ENCODE measurements at regions not wholly inside any gene's neighbourhood (a gene's known extent, or its start where the extent isn't known, plus 50 kb on each side); places are given as distances from the start of the nearest gene placed in this dataset.

- no peak overlapping the region for H3K27ac Mint-ChIP-seq
- Histone ChIP-seq H3K4me1 (ENCODE audit: control insufficient read depth, insufficient read depth, low read length, poor library complexity, severe bottlenecking) (no peaks in the 10 kb centered on the region), H3K27ac (ENCODE audit: insufficient read depth, low read length, poor library complexity, severe bottlenecking) (no peak overlapping the region), H3K4me3 (ENCODE audit: low read depth, low read length) (no peak overlapping the region), H3K36me3 (ENCODE audit: control insufficient read depth, insufficient read depth, low read length) (no peaks in the 10 kb centered on the region), H3K27me3 (ENCODE audit: control insufficient read depth, insufficient read depth, low read length) (no peaks in the 10 kb centered on the region), H3K9me3 (ENCODE audit: control insufficient read depth in 2 of 2, low read length in 2 of 2) (no peaks in the 10 kb centered on the region)
- no peaks in the 10 kb centered on the region for H3K4me1 Mint-ChIP-seq
- no peak overlapping the region for H3K4me3 Mint-ChIP-seq
- H3K9me3 Mint-ChIP-seq, result peaks cover 0 to 5% (median 0%) of the 10 kb centered on the region in 7 donors
- no peaks in the 10 kb centered on the region for H3K36me3 Mint-ChIP-seq
- no peak for DNase-seq
- ATAC-seq (ENCODE audit: low read depth in 2 of 2), result no peak
- H3K27me3 Mint-ChIP-seq, result no peaks in the 10 kb centered on the region
Observed at GRCh38 chr13:37369616-37370015, 229.0 kb downstream of the POSTN start.

- H3K4me1 Mint-ChIP-seq, result no peaks in the 10 kb centered on the region
- peaks cover 0 to 6% (median 0%) of the 10 kb centered on the region in 7 donors for H3K9me3 Mint-ChIP-seq
- no peaks in the 10 kb centered on the region for H3K36me3 Mint-ChIP-seq
- Histone ChIP-seq H3K27ac (ENCODE audit: insufficient read depth, low read length, poor library complexity, severe bottlenecking) (no peak overlapping the region), H3K9me3 (ENCODE audit: control insufficient read depth in 2 of 2, low read length in 2 of 2) (no peaks in the 10 kb centered on the region), H3K4me3 (ENCODE audit: low read depth, low read length) (no peak overlapping the region), H3K4me1 (ENCODE audit: control insufficient read depth, insufficient read depth, low read length, poor library complexity, severe bottlenecking) (no peaks in the 10 kb centered on the region), H3K27me3 (ENCODE audit: control insufficient read depth, insufficient read depth, low read length) (no peaks in the 10 kb centered on the region), H3K36me3 (ENCODE audit: control insufficient read depth, insufficient read depth, low read length) (no peaks in the 10 kb centered on the region)
- no peak overlapping the region for H3K4me3 Mint-ChIP-seq
- H3K27me3 Mint-ChIP-seq, result no peaks in the 10 kb centered on the region
- no peak for DNase-seq
- no peak overlapping the region for H3K27ac Mint-ChIP-seq
- no peak for ATAC-seq (ENCODE audit: low read depth in 2 of 2)
Observed at GRCh38 chr13:37368501-37368900, 230.1 kb downstream of the POSTN start.

- no peak overlapping the region for H3K4me3 Mint-ChIP-seq
- Histone ChIP-seq H3K9me3 (ENCODE audit: control insufficient read depth in 2 of 2, low read length in 2 of 2) (no peaks in the 10 kb centered on the region), H3K4me3 (ENCODE audit: low read depth, low read length) (no peak overlapping the region), H3K36me3 (ENCODE audit: control insufficient read depth, insufficient read depth, low read length) (no peaks in the 10 kb centered on the region), H3K4me1 (ENCODE audit: control insufficient read depth, insufficient read depth, low read length, poor library complexity, severe bottlenecking) (no peaks in the 10 kb centered on the region), H3K27me3 (ENCODE audit: control insufficient read depth, insufficient read depth, low read length) (no peaks in the 10 kb centered on the region), H3K27ac (ENCODE audit: insufficient read depth, low read length, poor library complexity, severe bottlenecking) (no peak overlapping the region)
- H3K27ac Mint-ChIP-seq, result no peak overlapping the region
- ATAC-seq (ENCODE audit: low read depth in 2 of 2), result no peak
- peaks cover 0 to 9% (median 0%) of the 10 kb centered on the region in 7 donors for H3K9me3 Mint-ChIP-seq
- H3K4me1 Mint-ChIP-seq, result no peaks in the 10 kb centered on the region
- H3K36me3 Mint-ChIP-seq, result no peaks in the 10 kb centered on the region
- no peak for DNase-seq
- H3K27me3 Mint-ChIP-seq, result no peaks in the 10 kb centered on the region
Observed at GRCh38 chr13:37366044-37366770, 232.4 kb downstream of the POSTN start.

- ATAC-seq (ENCODE audit: low read depth in 2 of 2) (no peak), DNase-seq (no peak)
- H3K4me3 Mint-ChIP-seq, result no peak overlapping the region
- Histone ChIP-seq H3K9me3 (ENCODE audit: control insufficient read depth in 2 of 2, low read length in 2 of 2) (no peaks in the 10 kb centered on the region), H3K27me3 (ENCODE audit: control insufficient read depth, insufficient read depth, low read length) (no peaks in the 10 kb centered on the region), H3K4me3 (ENCODE audit: low read depth, low read length) (no peak overlapping the region), H3K4me1 (ENCODE audit: control insufficient read depth, insufficient read depth, low read length, poor library complexity, severe bottlenecking) (no peaks in the 10 kb centered on the region), H3K27ac (ENCODE audit: insufficient read depth, low read length, poor library complexity, severe bottlenecking) (no peak overlapping the region), H3K36me3 (ENCODE audit: control insufficient read depth, insufficient read depth, low read length) (no peaks in the 10 kb centered on the region)
- H3K9me3 Mint-ChIP-seq, result peaks cover 0 to 9% (median 0%) of the 10 kb centered on the region in 7 donors
- no peaks in the 10 kb centered on the region for H3K36me3 Mint-ChIP-seq
- no peaks in the 10 kb centered on the region for H3K27me3 Mint-ChIP-seq
- H3K27ac Mint-ChIP-seq, result no peak overlapping the region
- H3K4me1 Mint-ChIP-seq, result no peaks in the 10 kb centered on the region
Observed at GRCh38 chr13:37365496-37365895, 233.1 kb downstream of the POSTN start.

- no peak for DNase-seq
- no peak overlapping the region for H3K4me3 ChIP-seq (ENCODE audit: low read depth, low read length)
- Mint-ChIP-seq H3K27ac (no peak overlapping the region), H3K4me3 (no peak overlapping the region), H3K27me3 (no peaks in the 10 kb centered on the region), H3K4me1 (no peaks in the 10 kb centered on the region), H3K9me3 (peaks cover 0 to 9% (median 0%) of the 10 kb centered on the region in 7 donors), H3K36me3 (no peaks in the 10 kb centered on the region)
- H3K27me3 ChIP-seq (ENCODE audit: control insufficient read depth, insufficient read depth, low read length), result no peaks in the 10 kb centered on the region
- no peak for ATAC-seq (ENCODE audit: low read depth in 2 of 2)
- no peaks in the 10 kb centered on the region for H3K4me1 ChIP-seq (ENCODE audit: control insufficient read depth, insufficient read depth, low read length, poor library complexity, severe bottlenecking)
- no peaks in the 10 kb centered on the region for H3K9me3 ChIP-seq (ENCODE audit: control insufficient read depth in 2 of 2, low read length in 2 of 2)
- H3K36me3 ChIP-seq (ENCODE audit: control insufficient read depth, insufficient read depth, low read length), result no peaks in the 10 kb centered on the region
- no peak overlapping the region for H3K27ac ChIP-seq (ENCODE audit: insufficient read depth, low read length, poor library complexity, severe bottlenecking)
Observed at GRCh38 chr13:37364956-37365355, 233.6 kb downstream of the POSTN start.

GRCh38 chr13:37364007-37364406 is 234.6 kb downstream of the POSTN start:
- no peak for DNase-seq
- Mint-ChIP-seq H3K4me3 (no peak overlapping the region), H3K9me3 (peaks cover 0 to 11% (median 0%) of the 10 kb centered on the region in 7 donors), H3K27me3 (no peaks in the 10 kb centered on the region), H3K36me3 (no peaks in the 10 kb centered on the region), H3K27ac (no peak overlapping the region), H3K4me1 (no peaks in the 10 kb centered on the region)
- no peaks in the 10 kb centered on the region for H3K27me3 ChIP-seq (ENCODE audit: control insufficient read depth, insufficient read depth, low read length)
- H3K4me1 ChIP-seq (ENCODE audit: control insufficient read depth, insufficient read depth, low read length, poor library complexity, severe bottlenecking), result no peaks in the 10 kb centered on the region
- no peak for ATAC-seq (ENCODE audit: low read depth in 2 of 2)
- no peak overlapping the region for H3K4me3 ChIP-seq (ENCODE audit: low read depth, low read length)
- H3K36me3 ChIP-seq (ENCODE audit: control insufficient read depth, insufficient read depth, low read length), result no peaks in the 10 kb centered on the region
- no peak overlapping the region for H3K27ac ChIP-seq (ENCODE audit: insufficient read depth, low read length, poor library complexity, severe bottlenecking)
- H3K9me3 ChIP-seq (ENCODE audit: control insufficient read depth in 2 of 2, low read length in 2 of 2), result no peaks in the 10 kb centered on the region

- H3K27ac ChIP-seq (ENCODE audit: insufficient read depth, low read length, poor library complexity, severe bottlenecking), result no peak overlapping the region
- Mint-ChIP-seq H3K36me3 (no peaks in the 10 kb centered on the region), H3K27me3 (no peaks in the 10 kb centered on the region), H3K27ac (no peak overlapping the region), H3K9me3 (peaks cover 0 to 7% (median 0%) of the 10 kb centered on the region in 7 donors), H3K4me1 (no peaks in the 10 kb centered on the region), H3K4me3 (no peak overlapping the region)
- no peaks in the 10 kb centered on the region for H3K27me3 ChIP-seq (ENCODE audit: control insufficient read depth, insufficient read depth, low read length)
- no peaks in the 10 kb centered on the region for H3K36me3 ChIP-seq (ENCODE audit: control insufficient read depth, insufficient read depth, low read length)
- DNase-seq, result no peak
- no peak overlapping the region for H3K4me3 ChIP-seq (ENCODE audit: low read depth, low read length)
- no peak for ATAC-seq (ENCODE audit: low read depth in 2 of 2)
- no peaks in the 10 kb centered on the region for H3K4me1 ChIP-seq (ENCODE audit: control insufficient read depth, insufficient read depth, low read length, poor library complexity, severe bottlenecking)
- no peaks in the 10 kb centered on the region for H3K9me3 ChIP-seq (ENCODE audit: control insufficient read depth in 2 of 2, low read length in 2 of 2)
Observed at GRCh38 chr13:37361608-37362007, 237.0 kb downstream of the POSTN start.

- no peaks in the 10 kb centered on the region for H3K4me1 Mint-ChIP-seq
- Histone ChIP-seq H3K27me3 (ENCODE audit: control insufficient read depth, insufficient read depth, low read length) (no peaks in the 10 kb centered on the region), H3K4me3 (ENCODE audit: low read depth, low read length) (no peak overlapping the region), H3K27ac (ENCODE audit: insufficient read depth, low read length, poor library complexity, severe bottlenecking) (no peak overlapping the region), H3K9me3 (ENCODE audit: control insufficient read depth in 2 of 2, low read length in 2 of 2) (no peaks in the 10 kb centered on the region), H3K36me3 (ENCODE audit: control insufficient read depth, insufficient read depth, low read length) (no peaks in the 10 kb centered on the region), H3K4me1 (ENCODE audit: control insufficient read depth, insufficient read depth, low read length, poor library complexity, severe bottlenecking) (no peaks in the 10 kb centered on the region)
- peaks cover 0 to 10% (median 0%) of the 10 kb centered on the region in 7 donors for H3K9me3 Mint-ChIP-seq
- no peak for DNase-seq
- no peak overlapping the region for H3K4me3 Mint-ChIP-seq
- no peaks in the 10 kb centered on the region for H3K27me3 Mint-ChIP-seq
- no peak for ATAC-seq (ENCODE audit: low read depth in 2 of 2)
- H3K27ac Mint-ChIP-seq, result no peak overlapping the region
- H3K36me3 Mint-ChIP-seq, result no peaks in the 10 kb centered on the region
Observed at GRCh38 chr13:37360556-37360955, 238.0 kb downstream of the POSTN start.

All from CD4-positive, CD25-positive, alpha-beta regulatory T cell (primary cell).